ENCODE measurements at regions not wholly inside any gene's neighbourhood (a gene's known extent, or its start where the extent isn't known, plus 50 kb on each side); places are given as distances from the start of the nearest gene placed in this dataset.

- Mint-ChIP-seq H3K36me3 (ENCODE audit: low read depth) (no peaks in the 10 kb centered on the region), H3K4me1 (ENCODE audit: low read depth) (no peaks in the 10 kb centered on the region), H3K27me3 (no peaks in the 10 kb centered on the region), H3K9me3 (peaks cover 9% of the 10 kb centered on the region), H3K27ac (no peak overlapping the region), H3K4me3 (no peak overlapping the region)
- ATAC-seq (ENCODE audit: poor library complexity): no peak
- no peak for TF ChIP-seq CTCF (IDR thresholded peaks at IDR 0.05)
- Histone ChIP-seq H3K9me3 (ENCODE audit: control insufficient read depth in 1 of 2, insufficient read depth in 1 of 2, low read length in 2 of 2) (no peaks in the 10 kb centered on the region), H3K36me3 (ENCODE audit: insufficient read depth, low read length) (no peaks in the 10 kb centered on the region), H3K27ac (ENCODE audit: low read depth in 1 of 2, low read length in 2 of 2) (no peak overlapping the region), H3K4me3 (ENCODE audit: low read length) (no peak overlapping the region), H3K27me3 (ENCODE audit: control insufficient read depth in 1 of 2, insufficient read depth in 2 of 2, low read length in 2 of 2) (no peaks in the 10 kb centered on the region), H3K4me1 (ENCODE audit: insufficient read depth, low read length) (no peaks in the 10 kb centered on the region)
- intact Hi-C loops (cut with DNase I, micrococcal nuclease): no loop called here
- DNase-seq: no peak
- POLR2A ChIA-PET: no interaction called here
- CTCF ChIA-PET: no interaction called here
These were observed 450.5 kb downstream of the ARAP2 start for GRCh38 chr4:35793766-35794165.

- ChIA-PET POLR2A (no interaction called here), CTCF (no interaction called here)
- peaks cover 12% of the 10 kb centered on the region for H3K9me3 Mint-ChIP-seq
- ATAC-seq (ENCODE audit: poor library complexity) (no peak), DNase-seq (no peak)
- intact Hi-C loops (cut with DNase I, micrococcal nuclease): no loop called here
- no peak for TF ChIP-seq CTCF (IDR thresholded peaks at IDR 0.05)
- no peaks in the 10 kb centered on the region for H3K4me1 ChIP-seq (ENCODE audit: insufficient read depth, low read length)
- no peaks in the 10 kb centered on the region for H3K27me3 ChIP-seq (ENCODE audit: control insufficient read depth in 1 of 2, insufficient read depth in 2 of 2, low read length in 2 of 2)
- no peak overlapping the region for H3K27ac ChIP-seq (ENCODE audit: low read depth in 1 of 2, low read length in 2 of 2)
- H3K4me1 Mint-ChIP-seq (ENCODE audit: low read depth): no peaks in the 10 kb centered on the region
- H3K27me3 Mint-ChIP-seq: no peaks in the 10 kb centered on the region
- H3K9me3 ChIP-seq (ENCODE audit: control insufficient read depth in 1 of 2, insufficient read depth in 1 of 2, low read length in 2 of 2): peaks cover 0 to 16% of the 10 kb centered on the region in 2 experiments
- H3K36me3 ChIP-seq (ENCODE audit: insufficient read depth, low read length): no peaks in the 10 kb centered on the region
- no peak overlapping the region for H3K27ac Mint-ChIP-seq
- H3K4me3 ChIP-seq (ENCODE audit: low read length): no peak overlapping the region
- H3K4me3 Mint-ChIP-seq: no peak overlapping the region
- H3K36me3 Mint-ChIP-seq (ENCODE audit: low read depth): no peaks in the 10 kb centered on the region
These were observed 443.6 kb downstream of the ARAP2 start for GRCh38 chr4:35800669-35801068.

- Histone ChIP-seq H3K27me3 (ENCODE audit: control insufficient read depth in 1 of 2, insufficient read depth in 2 of 2, low read length in 2 of 2) (no peaks in the 10 kb centered on the region), H3K9me3 (ENCODE audit: control insufficient read depth in 1 of 2, insufficient read depth in 1 of 2, low read length in 2 of 2) (peaks cover 0 to 16% of the 10 kb centered on the region in 2 experiments), H3K4me1 (ENCODE audit: insufficient read depth, low read length) (no peaks in the 10 kb centered on the region), H3K27ac (ENCODE audit: low read depth in 1 of 2, low read length in 2 of 2) (no peak overlapping the region), H3K36me3 (ENCODE audit: insufficient read depth, low read length) (no peaks in the 10 kb centered on the region), H3K4me3 (ENCODE audit: low read length) (no peak overlapping the region)
- Mint-ChIP-seq H3K9me3 (peaks cover 3% of the 10 kb centered on the region), H3K36me3 (ENCODE audit: low read depth) (no peaks in the 10 kb centered on the region), H3K27ac (no peak overlapping the region), H3K27me3 (no peaks in the 10 kb centered on the region), H3K4me3 (no peak overlapping the region), H3K4me1 (ENCODE audit: low read depth) (no peaks in the 10 kb centered on the region)
- no peak for TF ChIP-seq CTCF (IDR thresholded peaks at IDR 0.05)
- ATAC-seq (ENCODE audit: poor library complexity) (no peak), DNase-seq (no peak)
- CTCF ChIA-PET: no interaction called here
- POLR2A ChIA-PET: no interaction called here
- intact Hi-C loops (cut with DNase I, micrococcal nuclease): no loop called here
These were observed 441.7 kb downstream of the ARAP2 start for GRCh38 chr4:35802644-35803043.
